ENCODE measurements at regions not wholly inside any gene's neighbourhood (a gene's known extent, or its start where the extent isn't known, plus 50 kb on each side); places are given as distances from the start of the nearest gene placed in this dataset.

GRCh38 chr10:5305374-5305773 lies 59.4 kb upstream of the UCN3 start:
- no peak for DNase-seq (ENCODE audit: extremely low read depth in 1 of 2, low read depth in 1 of 2)

DNA sequence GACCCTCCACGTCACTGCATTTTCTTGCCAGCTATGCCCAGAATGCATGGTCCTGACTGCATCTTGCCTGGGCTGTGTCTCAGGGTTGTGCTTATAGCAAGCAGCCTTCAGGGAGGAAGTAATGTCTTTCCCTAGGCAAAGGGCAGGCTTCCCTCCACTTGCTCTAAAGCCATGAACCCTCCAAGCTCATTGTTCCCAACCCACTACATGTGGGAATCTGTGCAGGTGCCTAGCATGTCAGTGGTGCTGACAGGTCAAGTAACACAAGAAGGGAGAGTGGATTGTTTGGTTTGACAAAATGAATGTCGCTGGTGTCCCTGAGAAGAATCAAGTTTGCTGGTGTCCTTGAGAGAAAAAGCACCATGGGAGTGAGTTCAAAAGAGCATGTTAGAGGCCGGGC lies 53.9 kb upstream of the UCN3 start:
- DNase-seq (ENCODE audit: extremely low read depth in 1 of 2, low read depth in 1 of 2): no peak

DNA sequence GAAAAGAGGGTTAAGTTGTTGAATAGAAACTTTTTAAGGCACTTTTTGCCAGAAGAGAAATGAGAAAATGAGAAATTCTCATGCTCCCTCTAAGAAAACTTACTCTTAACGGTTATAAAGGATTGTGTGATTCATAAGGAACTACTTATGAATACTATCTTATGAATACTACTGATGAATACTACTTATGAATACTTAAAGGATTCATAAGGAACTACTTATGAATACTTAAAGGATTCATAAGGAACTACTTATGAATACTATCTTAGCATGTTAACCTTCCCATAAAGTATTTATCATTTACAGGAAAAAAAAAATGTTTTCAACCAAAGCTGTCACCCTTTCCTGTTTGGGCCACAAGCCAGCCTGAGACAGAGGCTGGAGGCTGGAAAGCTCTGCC lies 53.1 kb upstream of the UCN3 start:
- DNase-seq (ENCODE audit: extremely low read depth in 1 of 2, low read depth in 1 of 2): no peak

DNA sequence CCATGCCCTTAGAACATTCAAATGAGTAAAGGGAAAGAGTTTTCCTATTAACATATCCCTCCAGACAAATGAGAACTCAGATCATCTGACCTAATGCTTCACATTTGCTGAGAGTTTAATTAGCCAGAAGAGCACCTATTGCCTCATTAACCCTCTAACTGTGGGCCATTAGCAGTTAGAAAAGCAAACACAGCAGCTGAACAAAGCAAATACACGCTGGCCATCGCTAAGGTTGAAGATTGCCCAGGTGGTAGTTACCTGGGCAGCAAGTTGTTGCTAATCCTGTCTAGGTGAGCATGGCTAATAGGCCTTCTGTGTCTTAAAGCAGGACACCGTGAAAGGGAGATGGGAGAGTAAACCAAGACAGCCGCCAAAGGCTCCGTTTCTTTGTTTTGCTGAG lies 49.9 kb upstream of the UCN3 start:
- DNase-seq (ENCODE audit: extremely low read depth in 1 of 2, low read depth in 1 of 2): no peak
